ENCODE measurements at regions not wholly inside any gene's neighbourhood (a gene's known extent, or its start where the extent isn't known, plus 50 kb on each side); places are given as distances from the start of the nearest gene placed in this dataset.

DNA sequence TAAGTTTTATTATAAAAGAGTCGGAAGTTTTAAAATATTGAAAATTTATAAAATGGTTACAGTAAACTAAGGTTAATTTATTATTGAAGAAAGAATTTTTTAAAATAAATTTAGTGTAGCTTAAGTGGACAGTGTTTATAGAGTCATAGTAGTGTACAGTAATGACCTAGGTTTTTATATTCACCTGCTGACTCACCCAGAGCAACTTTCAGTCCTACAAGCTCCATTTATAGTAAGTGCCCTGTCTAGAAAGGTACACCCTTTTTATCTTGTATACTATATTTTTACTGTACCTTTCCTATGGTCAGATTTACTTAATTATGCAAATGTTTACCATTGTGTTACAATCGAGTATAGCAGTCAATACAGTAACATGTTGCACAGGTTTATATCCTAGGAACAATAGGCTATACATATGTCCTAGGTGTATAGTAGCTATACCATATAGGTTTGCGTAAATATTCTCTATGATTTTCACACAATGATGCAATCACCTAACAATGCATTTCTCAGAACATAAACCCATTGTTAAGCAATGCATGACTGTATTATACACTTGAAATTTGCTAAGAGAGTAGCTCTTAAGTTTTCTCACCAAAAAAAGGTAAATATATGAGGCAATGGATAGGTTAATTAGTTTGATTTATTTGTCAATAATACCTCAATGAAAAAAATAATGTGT, 106.9 kb upstream of the CD96 start:
- no peaks in the 10 kb centered on the region for H3K4me1 ChIP-seq (ENCODE audit: control insufficient read depth in 2 of 3, insufficient read depth in 2 of 3, low read depth in 1 of 3, low read length in 3 of 3)
- H3K9me3 ChIP-seq (ENCODE audit: control insufficient read depth in 2 of 3, insufficient read depth in 1 of 3, low read length in 3 of 3), result peaks cover 0 to 2% (median 0%) of the 10 kb centered on the region in 3 donors
- H3K27ac ChIP-seq (ENCODE audit: low read depth in 2 of 2, low read length in 2 of 2), result no peak overlapping the region
- no peak overlapping the region for H3K9ac ChIP-seq (ENCODE audit: low read length in 3 of 3)
- H3K27me3 ChIP-seq (ENCODE audit: control insufficient read depth, insufficient read depth, low read length), result no peaks in the 10 kb centered on the region
- intact Hi-C loops (cut with DNase I), result no loop called here
- no peak for FAIRE-seq
- DNase-seq, result no peak
- TF ChIP-seq, protein P1, sequence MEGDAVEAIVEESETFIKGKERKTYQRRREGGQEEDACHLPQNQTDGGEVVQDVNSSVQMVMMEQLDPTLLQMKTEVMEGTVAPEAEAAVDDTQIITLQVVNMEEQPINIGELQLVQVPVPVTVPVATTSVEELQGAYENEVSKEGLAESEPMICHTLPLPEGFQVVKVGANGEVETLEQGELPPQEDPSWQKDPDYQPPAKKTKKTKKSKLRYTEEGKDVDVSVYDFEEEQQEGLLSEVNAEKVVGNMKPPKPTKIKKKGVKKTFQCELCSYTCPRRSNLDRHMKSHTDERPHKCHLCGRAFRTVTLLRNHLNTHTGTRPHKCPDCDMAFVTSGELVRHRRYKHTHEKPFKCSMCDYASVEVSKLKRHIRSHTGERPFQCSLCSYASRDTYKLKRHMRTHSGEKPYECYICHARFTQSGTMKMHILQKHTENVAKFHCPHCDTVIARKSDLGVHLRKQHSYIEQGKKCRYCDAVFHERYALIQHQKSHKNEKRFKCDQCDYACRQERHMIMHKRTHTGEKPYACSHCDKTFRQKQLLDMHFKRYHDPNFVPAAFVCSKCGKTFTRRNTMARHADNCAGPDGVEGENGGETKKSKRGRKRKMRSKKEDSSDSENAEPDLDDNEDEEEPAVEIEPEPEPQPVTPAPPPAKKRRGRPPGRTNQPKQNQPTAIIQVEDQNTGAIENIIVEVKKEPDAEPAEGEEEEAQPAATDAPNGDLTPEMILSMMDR (IDR thresholded peaks at IDR 0.05; ENCODE audit: borderline replicate concordance, extremely low read depth, insufficient read depth), result no peak
- H3K36me3 ChIP-seq (ENCODE audit: control insufficient read depth in 2 of 3, insufficient read depth in 3 of 3, low read length in 3 of 3), result no peaks in the 10 kb centered on the region
- no peak overlapping the region for H3K4me3 ChIP-seq (ENCODE audit: low read length in 3 of 3)

DNA sequence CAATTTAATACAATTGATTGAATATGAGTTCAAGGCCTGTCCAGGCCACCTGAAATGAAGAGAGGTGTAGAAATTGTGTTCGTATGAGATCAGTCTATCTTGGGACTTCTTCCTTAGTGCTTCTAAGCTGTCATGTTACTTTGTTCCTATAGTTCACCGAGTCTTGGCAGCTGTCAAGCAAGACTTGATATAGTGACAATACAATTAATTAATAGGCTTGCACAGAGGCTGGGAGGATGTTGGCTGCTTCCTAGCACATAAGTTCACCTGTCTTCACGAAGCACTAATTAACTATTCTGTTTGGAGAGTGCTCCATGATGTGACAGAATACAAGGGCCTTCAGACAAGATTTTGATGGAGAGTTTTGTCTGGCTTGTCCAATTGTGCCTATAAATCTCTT, 103.7 kb upstream of the CD96 start:
- no peak overlapping the region for H3K4me3 ChIP-seq (ENCODE audit: low read length in 3 of 3)
- DNase-seq (no peak), FAIRE-seq (no peak)
- H3K9ac ChIP-seq (ENCODE audit: low read length in 3 of 3), result no peak overlapping the region
- intact Hi-C loops (cut with DNase I), result no loop called here
- H3K27ac ChIP-seq (ENCODE audit: low read depth in 2 of 2, low read length in 2 of 2), result no peak overlapping the region
- TF ChIP-seq, protein P1 (IDR thresholded peaks at IDR 0.05; ENCODE audit: borderline replicate concordance, extremely low read depth, insufficient read depth), result no peak
- no peaks in the 10 kb centered on the region for H3K27me3 ChIP-seq (ENCODE audit: control insufficient read depth, insufficient read depth, low read length)
- no peaks in the 10 kb centered on the region for H3K9me3 ChIP-seq (ENCODE audit: control insufficient read depth in 2 of 3, insufficient read depth in 1 of 3, low read length in 3 of 3)
- H3K36me3 ChIP-seq (ENCODE audit: control insufficient read depth in 2 of 3, insufficient read depth in 3 of 3, low read length in 3 of 3), result no peaks in the 10 kb centered on the region
- H3K4me1 ChIP-seq (ENCODE audit: control insufficient read depth in 2 of 3, insufficient read depth in 2 of 3, low read depth in 1 of 3, low read length in 3 of 3), result no peaks in the 10 kb centered on the region

DNA sequence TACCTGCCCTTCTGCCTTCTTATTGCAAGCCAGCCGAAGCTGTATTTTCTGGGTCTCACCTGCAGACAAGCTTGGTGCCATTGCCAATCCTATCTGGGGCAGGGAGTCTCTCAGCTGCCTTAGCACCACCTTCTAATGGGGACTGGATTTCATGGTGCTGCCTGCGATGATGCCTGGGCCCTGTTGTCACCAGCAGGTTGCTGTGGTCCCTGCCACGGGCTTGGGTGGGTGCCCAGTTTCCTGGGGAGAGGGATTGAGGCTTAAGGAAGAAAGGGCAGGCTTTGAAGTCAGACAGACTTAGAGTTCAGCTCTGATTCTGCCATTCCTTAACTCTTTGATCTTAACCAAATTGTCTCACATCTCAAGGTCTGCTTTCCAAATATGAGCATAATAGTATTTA, 87.4 kb upstream of the CD96 start:
- TF ChIP-seq, protein P1 (IDR thresholded peaks at IDR 0.05; ENCODE audit: borderline replicate concordance, extremely low read depth, insufficient read depth), result no peak
- H3K27me3 ChIP-seq (ENCODE audit: control insufficient read depth, insufficient read depth, low read length), result no peaks in the 10 kb centered on the region
- no peaks in the 10 kb centered on the region for H3K4me1 ChIP-seq (ENCODE audit: control insufficient read depth in 2 of 3, insufficient read depth in 2 of 3, low read depth in 1 of 3, low read length in 3 of 3)
- H3K27ac ChIP-seq (ENCODE audit: low read depth in 2 of 2, low read length in 2 of 2), result no peak overlapping the region
- H3K36me3 ChIP-seq (ENCODE audit: control insufficient read depth in 2 of 3, insufficient read depth in 3 of 3, low read length in 3 of 3), result no peaks in the 10 kb centered on the region
- DNase-seq (peak in 1 of 5 donors; percentile 52), FAIRE-seq (no peak)
- H3K9ac ChIP-seq (ENCODE audit: low read length in 3 of 3), result no peak overlapping the region
- intact Hi-C loops (cut with DNase I), result no loop called here
- H3K4me3 ChIP-seq (ENCODE audit: low read length in 3 of 3), result no peak overlapping the region
- H3K9me3 ChIP-seq (ENCODE audit: control insufficient read depth in 2 of 3, insufficient read depth in 1 of 3, low read length in 3 of 3), result no peaks in the 10 kb centered on the region

Data from kidney (tissue), 13 donors.